ENCODE measurements at regions not wholly inside any gene's neighbourhood (a gene's known extent, or its start where the extent isn't known, plus 50 kb on each side); places are given as distances from the start of the nearest gene placed in this dataset.
"Not testable (repeated sequence)": the region's sequence is repeated elsewhere in the genome, so short reads cannot be mapped to it uniquely, and the experiment has no call there.

DNA sequence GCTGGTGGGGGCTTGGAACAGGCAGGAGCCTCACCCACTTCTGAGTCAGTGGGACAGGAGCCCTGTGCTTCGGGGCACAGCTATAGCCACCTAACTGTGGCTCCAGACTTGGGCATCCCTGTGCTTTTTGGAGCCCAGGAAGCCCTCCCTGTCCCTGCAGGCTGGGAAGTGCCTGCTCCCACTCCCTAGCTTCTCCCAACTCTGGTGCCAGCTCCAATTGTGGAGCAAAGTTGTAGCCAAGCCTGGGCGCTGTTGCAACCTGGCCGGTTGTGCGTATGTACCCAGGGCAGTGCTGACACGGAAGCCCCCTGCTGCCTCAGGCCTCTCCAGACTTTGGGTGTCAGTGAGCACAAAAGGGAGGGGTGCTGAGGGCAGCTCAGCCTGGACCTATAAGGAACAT lies 601.7 kb upstream of the GJE1 start:
- H3K27me3 Mint-ChIP-seq = no peaks in the 10 kb centered on the region
- peaks cover 2% of the 10 kb centered on the region for H3K36me3 Mint-ChIP-seq
- DNase-seq = no peak
- H3K4me3 Mint-ChIP-seq = no peak overlapping the region
- POLR2A ChIA-PET = no interaction called here
- peaks cover 3% of the 10 kb centered on the region for H3K4me1 Mint-ChIP-seq
- no peak for ATAC-seq (ENCODE audit: low read depth)
- no peak overlapping the region for H3K27ac Mint-ChIP-seq
- peaks cover 6% of the 10 kb centered on the region for H3K9me3 Mint-ChIP-seq

DNA sequence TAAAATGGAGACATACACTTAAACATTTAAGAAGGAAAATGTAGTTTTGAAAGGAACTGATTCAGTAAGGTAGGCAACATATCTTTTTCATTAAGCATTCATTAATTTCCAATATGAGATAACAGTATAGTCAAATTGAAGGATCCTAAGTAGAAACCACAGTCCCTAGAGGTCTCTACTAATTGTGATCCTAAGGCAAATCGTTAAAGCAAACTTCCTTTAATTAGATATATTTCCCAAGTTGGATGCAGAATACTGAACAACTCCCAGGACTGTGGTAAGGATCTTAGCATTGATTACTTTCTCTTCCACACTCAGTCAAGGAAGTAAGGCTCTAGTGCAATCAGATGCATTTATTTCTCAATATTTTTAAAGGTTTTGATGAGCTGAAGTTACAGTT lies 604.1 kb upstream of the GJE1 start:
- Mint-ChIP-seq H3K4me3 (no peak overlapping the region), H3K4me1 (no peaks in the 10 kb centered on the region), H3K9me3 (peaks cover 2% of the 10 kb centered on the region), H3K36me3 (no peaks in the 10 kb centered on the region), H3K27me3 (peaks cover 3% of the 10 kb centered on the region), H3K27ac (no peak overlapping the region)
- no peak for ATAC-seq (ENCODE audit: low read depth)
- no peak for DNase-seq
- POLR2A ChIA-PET = no interaction called here

DNA sequence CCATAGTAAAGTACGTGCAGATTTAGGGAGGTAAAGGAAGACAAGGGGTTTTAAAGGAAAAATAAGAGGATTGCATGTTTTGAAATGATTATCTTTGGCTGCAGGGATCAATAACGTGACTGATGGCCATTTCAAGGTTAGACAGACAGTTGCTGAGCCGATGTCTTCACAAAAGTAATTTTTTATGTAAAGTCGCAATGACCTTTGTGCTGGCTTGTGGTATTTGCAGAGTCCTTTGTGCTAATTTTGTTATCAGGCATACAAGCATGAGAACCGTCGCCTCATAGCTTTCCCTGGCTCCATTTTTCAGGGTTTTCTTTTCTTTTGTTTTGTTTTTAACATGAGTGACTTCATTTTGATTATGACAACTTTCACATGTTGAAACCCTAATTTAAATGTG lies 605.7 kb upstream of the GJE1 start:
- Mint-ChIP-seq H3K4me3 (no peak overlapping the region), H3K9me3 (peaks cover 2% of the 10 kb centered on the region), H3K27ac (no peak overlapping the region), H3K27me3 (peaks cover 3% of the 10 kb centered on the region), H3K4me1 (no peaks in the 10 kb centered on the region), H3K36me3 (no peaks in the 10 kb centered on the region)
- POLR2A ChIA-PET = no interaction called here
- ATAC-seq (ENCODE audit: low read depth) = no peak
- DNase-seq = no peak

DNA sequence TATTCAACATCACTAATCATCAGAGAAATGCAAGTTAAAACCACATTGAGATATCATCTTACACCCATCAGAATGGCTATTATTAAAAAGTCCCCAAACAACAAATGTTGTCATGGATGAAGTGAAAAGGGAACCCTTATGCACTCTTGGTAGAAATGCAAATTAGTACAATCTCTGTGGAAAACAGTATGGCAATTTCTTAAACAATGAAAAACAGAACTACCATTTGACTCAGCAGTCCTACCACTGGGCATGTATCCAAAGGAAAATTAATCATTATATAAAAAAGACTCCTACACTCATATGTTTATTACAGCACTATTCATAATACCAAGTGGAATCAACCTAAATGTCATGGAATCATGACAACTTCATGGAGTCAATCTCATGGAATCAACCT lies 611.3 kb upstream of the GJE1 start:
- Mint-ChIP-seq H3K27ac (no peak overlapping the region), H3K36me3 (no peaks in the 10 kb centered on the region), H3K4me1 (no peaks in the 10 kb centered on the region), H3K4me3 (no peak overlapping the region), H3K27me3 (peaks cover 3% of the 10 kb centered on the region), H3K9me3 (no peaks in the 10 kb centered on the region)
- no peak for DNase-seq
- no peak for ATAC-seq (ENCODE audit: low read depth)
- POLR2A ChIA-PET = no interaction called here

DNA sequence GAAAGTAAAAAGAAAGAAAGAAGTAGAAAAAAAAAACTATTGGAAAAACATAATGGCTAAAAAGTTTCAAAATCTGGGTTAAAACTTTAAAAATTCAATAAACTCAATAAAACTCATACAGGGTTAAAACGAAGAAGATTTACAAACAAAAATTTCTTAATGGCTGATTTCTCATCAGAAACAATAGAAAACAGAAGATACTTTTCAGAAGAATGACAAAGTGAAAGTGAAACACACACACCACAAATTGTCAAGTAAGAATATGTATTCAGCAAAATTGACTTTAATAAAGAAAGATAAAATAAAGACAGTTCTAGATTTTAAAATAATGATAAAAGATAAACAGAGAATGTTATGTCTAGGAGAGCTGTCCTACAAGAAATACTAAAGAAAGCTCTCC lies 618.9 kb upstream of the GJE1 start:
- POLR2A ChIA-PET = interaction anchor here (2.0 kb wide), 1 partner anchor 31 kb away, joined by 6 read pairs; no protein-coding TSS in a partner anchor

DNA sequence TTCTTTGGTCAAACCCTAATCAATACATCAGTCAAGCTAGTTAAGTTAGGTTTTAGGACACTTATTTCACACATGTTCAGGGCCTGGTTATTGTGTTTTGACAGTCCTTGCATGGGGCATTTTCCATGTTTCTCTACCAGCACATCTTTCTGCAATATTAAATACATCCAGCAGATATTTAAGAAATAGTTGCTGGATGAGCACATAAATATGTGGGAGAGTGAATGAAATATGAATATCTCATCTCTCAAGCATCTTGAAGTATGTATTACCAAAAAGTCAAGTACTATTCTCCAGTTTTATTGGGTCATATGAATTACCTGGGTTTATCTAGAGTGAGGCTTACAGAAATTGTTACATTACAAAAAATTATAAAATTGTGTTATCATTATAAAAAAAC lies 621.9 kb upstream of the GJE1 start:
- Mint-ChIP-seq H3K36me3 (peaks cover 18% of the 10 kb centered on the region), H3K27ac (no peak overlapping the region), H3K4me3 (no peak overlapping the region), H3K4me1 (peaks cover 8% of the 10 kb centered on the region), H3K9me3 (peaks cover 10% of the 10 kb centered on the region), H3K27me3 (no peaks in the 10 kb centered on the region)
- DNase-seq (no peak), ATAC-seq (ENCODE audit: low read depth) (no peak)
- POLR2A ChIA-PET = no interaction called here

More for the DNA sequence above, 618.9 kb upstream of the GJE1 start:
- Mint-ChIP-seq H3K36me3 (peaks cover 11% of the 10 kb centered on the region), H3K9me3 (peaks cover 2% of the 10 kb centered on the region), H3K4me1 (peaks cover 8% of the 10 kb centered on the region), H3K4me3 (peak overlapping the region; percentile 75), H3K27ac (peak overlapping the region; percentile 78), H3K27me3 (no peaks in the 10 kb centered on the region)
- DNase-seq (no peak), ATAC-seq (ENCODE audit: low read depth) (no peak)

DNA sequence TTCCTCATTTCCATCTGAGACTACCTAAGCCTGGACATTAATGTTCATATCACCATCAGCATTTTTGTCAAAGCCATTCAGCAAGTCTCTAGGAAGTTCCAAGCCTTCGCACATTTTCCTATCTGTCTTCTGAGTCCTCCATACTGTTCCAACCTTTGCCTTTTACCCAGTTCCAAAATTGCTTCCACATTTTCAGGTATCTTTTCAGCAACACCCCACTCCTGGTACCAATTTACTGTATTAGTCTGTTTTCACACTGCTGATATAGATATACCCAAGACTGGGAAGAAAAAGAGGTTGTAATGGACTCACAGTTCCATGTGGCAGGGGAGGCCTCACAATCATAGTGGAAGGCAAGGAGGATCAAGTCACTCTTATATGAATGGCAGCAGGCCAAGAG lies 626.7 kb upstream of the GJE1 start:
- POLR2A ChIA-PET; DNase-seq; ATAC-seq (ENCODE audit: low read depth): not testable (repeated sequence)

DNA sequence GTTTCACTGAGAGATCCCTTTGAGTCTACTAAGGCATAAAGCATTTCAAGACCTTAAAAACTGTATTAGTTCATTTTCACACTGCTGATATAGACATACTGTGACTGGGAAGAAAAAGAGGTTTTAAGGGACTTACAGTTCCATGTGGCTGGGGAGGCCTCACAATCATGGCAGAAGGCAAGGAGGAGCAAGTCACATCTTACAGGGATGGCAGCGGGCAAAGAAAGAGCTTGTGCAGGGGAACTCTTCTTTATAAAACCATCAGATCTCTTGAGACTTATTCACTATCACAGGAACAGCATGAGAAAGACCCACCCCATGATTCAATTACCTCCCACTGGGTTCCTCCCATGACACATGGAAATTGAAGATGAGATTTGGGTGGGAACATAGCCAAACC lies 628.4 kb upstream of the GJE1 start:
- Mint-ChIP-seq H3K9me3 (peaks cover 24% of the 10 kb centered on the region), H3K36me3 (peaks cover 14% of the 10 kb centered on the region)
- DNase-seq; POLR2A ChIA-PET; H3K27ac Mint-ChIP-seq; ATAC-seq (ENCODE audit: low read depth); H3K4me3 Mint-ChIP-seq; H3K4me1 Mint-ChIP-seq; H3K27me3 Mint-ChIP-seq: not testable (repeated sequence)

More for the DNA sequence above, 626.7 kb upstream of the GJE1 start:
- not testable (repeated sequence) for H3K27me3 Mint-ChIP-seq, H3K4me1 Mint-ChIP-seq, H3K4me3 Mint-ChIP-seq, H3K27ac Mint-ChIP-seq
- Mint-ChIP-seq H3K9me3 (peaks cover 24% of the 10 kb centered on the region), H3K36me3 (peaks cover 14% of the 10 kb centered on the region)

DNA sequence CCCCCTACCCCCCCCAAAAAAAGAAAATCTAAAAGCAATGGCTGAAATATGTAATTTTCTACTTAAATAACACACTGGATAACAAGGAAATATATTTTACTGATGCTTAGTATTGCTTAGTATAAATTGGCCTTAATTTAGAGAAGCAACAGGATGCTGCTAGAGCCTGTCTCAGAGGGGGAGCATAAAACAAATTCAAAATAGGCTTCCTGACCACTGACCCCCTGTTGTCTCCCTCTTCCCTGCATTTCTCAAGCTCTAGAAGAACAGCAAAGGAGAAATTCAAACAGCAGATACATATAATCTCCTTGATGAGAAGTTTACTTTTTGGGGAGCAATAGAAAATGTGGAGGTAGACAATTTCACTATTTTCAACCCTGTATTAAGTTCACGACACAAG lies 631.1 kb upstream of the GJE1 start:
- Mint-ChIP-seq H3K27me3 (no peaks in the 10 kb centered on the region), H3K27ac (no peak overlapping the region), H3K4me1 (no peaks in the 10 kb centered on the region), H3K4me3 (no peak overlapping the region), H3K9me3 (peaks cover 20% of the 10 kb centered on the region), H3K36me3 (peaks cover 11% of the 10 kb centered on the region)
- ATAC-seq (ENCODE audit: low read depth) = no peak
- POLR2A ChIA-PET = no interaction called here
- DNase-seq = no peak

DNA sequence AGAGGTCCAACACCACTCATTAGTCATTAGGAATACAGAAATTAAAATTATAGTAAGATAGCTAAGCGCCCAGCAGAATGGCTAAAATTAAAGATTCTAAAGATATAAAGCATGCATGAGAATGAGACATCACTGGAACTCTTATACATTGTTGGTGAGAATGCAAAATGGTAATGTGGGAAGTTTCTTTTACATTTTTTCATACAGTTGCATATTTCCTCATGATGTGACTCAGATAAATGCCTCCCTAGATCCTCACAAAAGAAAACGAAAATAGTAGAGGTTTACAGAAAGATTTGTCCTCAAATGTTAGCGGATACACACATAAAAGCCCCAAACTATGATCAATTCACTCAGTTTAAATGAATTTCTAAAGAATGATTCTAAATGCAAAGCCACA lies 633.7 kb upstream of the GJE1 start:
- Mint-ChIP-seq H3K4me1 (no peaks in the 10 kb centered on the region), H3K27ac (no peak overlapping the region), H3K27me3 (no peaks in the 10 kb centered on the region), H3K4me3 (no peak overlapping the region), H3K9me3 (peaks cover 5% of the 10 kb centered on the region), H3K36me3 (no peaks in the 10 kb centered on the region)
- POLR2A ChIA-PET = no interaction called here
- no peak for DNase-seq
- ATAC-seq (ENCODE audit: low read depth) = no peak

DNA sequence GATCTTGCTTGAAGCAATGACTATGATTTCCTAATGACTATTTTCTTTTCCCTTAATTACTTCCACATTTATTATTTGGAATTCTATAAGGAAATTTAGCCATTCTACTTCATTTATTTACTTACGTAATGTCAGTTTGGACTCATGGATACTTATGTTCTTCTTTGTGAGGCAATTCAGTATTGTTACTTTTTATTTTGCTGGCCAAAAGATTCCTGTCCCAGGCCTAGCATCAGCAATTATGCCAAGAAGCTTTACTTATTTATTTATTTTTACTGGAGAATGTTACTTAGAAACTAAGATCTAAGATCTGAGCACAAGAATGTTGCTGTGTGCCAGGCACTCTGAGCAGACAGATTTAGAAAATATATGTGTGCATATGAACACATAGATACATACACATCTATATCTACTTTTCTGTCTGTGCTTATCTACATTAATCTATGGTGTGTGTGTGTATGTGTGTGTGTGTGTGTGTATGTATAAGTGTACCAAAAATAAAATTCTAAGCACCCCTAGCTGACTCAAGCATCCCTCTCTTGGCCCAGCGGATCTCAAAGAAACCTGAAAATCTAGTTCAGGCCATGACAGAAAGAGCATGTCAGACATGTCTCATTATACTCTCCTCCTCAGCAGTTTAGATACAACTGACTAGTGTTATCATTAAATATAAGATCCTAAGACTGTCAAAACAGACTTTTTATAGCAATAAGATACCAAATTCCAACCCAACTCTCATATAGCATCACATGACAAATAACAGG lies 640.0 kb upstream of the GJE1 start:
- H3K4me3 Mint-ChIP-seq = no peak overlapping the region
- peaks cover 8% of the 10 kb centered on the region for H3K9me3 Mint-ChIP-seq
- H3K27ac Mint-ChIP-seq = no peak overlapping the region
- H3K36me3 Mint-ChIP-seq = peaks cover 6% of the 10 kb centered on the region
- peaks cover 5% of the 10 kb centered on the region for H3K4me1 Mint-ChIP-seq
- POLR2A ChIA-PET = no interaction called here
- ATAC-seq (ENCODE audit: low read depth) (no peak), DNase-seq (no peak)
- no peaks in the 10 kb centered on the region for H3K27me3 Mint-ChIP-seq

DNA sequence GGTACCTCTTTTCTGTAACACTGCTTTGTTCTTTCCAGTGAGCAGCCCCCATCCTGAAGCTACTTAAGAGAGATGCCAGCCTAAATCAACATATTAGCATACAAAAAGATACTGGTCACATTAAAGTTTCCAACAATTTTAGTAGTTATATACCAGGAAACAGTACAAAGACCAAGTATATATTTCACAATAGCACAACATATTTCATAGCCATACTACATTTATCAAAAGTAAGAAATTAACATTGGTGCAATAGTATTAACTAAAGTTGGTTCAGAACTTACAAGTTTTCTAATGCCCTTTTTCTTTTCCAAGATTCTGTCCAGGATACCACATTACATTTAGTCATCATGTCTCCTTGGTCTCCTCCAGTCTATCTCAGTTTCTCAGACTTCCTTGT lies 641.0 kb upstream of the GJE1 start:
- Mint-ChIP-seq H3K4me1 (peaks cover 9% of the 10 kb centered on the region), H3K36me3 (peaks cover 8% of the 10 kb centered on the region), H3K4me3 (no peak overlapping the region), H3K27ac (no peak overlapping the region), H3K9me3 (peaks cover 8% of the 10 kb centered on the region), H3K27me3 (no peaks in the 10 kb centered on the region)
- POLR2A ChIA-PET = no interaction called here
- ATAC-seq (ENCODE audit: low read depth) = no peak
- DNase-seq = no peak

DNA sequence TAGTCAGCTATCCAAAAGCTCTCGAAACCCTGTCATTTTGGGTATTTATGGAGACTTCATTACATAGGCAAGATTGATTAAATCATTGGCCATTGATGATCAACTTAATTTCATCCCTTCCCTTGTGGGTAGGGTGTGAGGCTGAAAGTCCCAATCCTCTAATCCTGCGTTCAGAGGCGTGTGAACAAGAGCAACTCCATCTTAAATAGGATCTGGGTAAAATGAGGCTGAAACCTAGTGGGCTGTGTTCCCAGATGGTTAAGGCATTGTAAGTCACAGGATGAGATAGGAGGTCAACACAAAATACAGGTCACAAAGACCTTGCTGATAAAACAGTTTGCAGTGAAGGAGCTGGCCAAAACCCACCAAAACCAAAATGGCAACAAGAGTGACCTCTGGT lies 641.7 kb upstream of the GJE1 start:
- H3K9me3 Mint-ChIP-seq = peaks cover 9% of the 10 kb centered on the region
- H3K4me3 Mint-ChIP-seq = no peak overlapping the region
- H3K27ac Mint-ChIP-seq = no peak overlapping the region
- peaks cover 9% of the 10 kb centered on the region for H3K4me1 Mint-ChIP-seq
- no peaks in the 10 kb centered on the region for H3K27me3 Mint-ChIP-seq
- DNase-seq = no peak
- no peak for ATAC-seq (ENCODE audit: low read depth)
- POLR2A ChIA-PET = no interaction called here
- H3K36me3 Mint-ChIP-seq = peaks cover 10% of the 10 kb centered on the region

DNA sequence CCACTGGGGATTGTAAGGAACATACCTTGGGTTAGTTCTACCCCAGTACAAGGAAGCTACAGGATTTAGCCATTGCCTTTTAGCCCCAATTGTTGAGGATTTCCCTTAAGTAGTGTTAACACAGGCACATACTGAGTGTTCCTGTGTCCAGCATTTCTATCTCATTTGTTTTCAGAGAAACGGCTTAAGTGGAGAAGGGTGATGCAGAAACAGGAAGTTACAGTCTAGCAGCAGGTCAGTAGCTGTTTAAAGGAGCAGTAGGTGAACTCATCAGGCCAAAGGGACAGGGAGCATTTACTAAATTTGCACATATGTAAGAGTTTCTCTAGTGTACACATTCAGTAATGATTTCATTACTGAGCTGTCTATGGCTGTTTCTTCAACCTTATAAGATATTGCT lies 644.2 kb upstream of the GJE1 start:
- Mint-ChIP-seq H3K27me3 (no peaks in the 10 kb centered on the region), H3K4me3 (peak overlapping the region; percentile 11), H3K27ac (peak overlapping the region; percentile 68), H3K36me3 (peaks cover 16% of the 10 kb centered on the region), H3K4me1 (peaks cover 23% of the 10 kb centered on the region), H3K9me3 (peaks cover 9% of the 10 kb centered on the region)
- ATAC-seq (ENCODE audit: low read depth) (no peak), DNase-seq (no peak)
- POLR2A ChIA-PET = no interaction called here

DNA sequence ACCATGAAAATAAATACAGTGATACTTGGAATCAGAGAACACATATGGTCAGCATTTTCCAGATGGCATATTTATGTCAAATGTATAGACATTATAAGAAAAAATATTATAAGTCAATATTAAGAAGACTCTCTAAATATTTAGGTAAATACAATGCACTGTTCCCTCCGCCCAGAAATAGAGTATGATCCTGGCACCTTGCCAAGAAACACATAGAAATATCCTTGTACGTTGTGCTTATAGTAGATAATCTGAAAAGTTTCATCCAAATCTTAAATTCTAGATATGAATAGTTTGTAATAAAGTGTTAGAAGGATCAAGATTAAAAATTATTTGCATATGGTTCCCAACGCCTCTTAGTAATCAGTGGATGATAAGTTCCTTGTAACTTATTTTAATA lies 645.8 kb upstream of the GJE1 start:
- Mint-ChIP-seq H3K27ac (no peak overlapping the region), H3K36me3 (peaks cover 16% of the 10 kb centered on the region), H3K27me3 (no peaks in the 10 kb centered on the region), H3K4me1 (peaks cover 29% of the 10 kb centered on the region), H3K4me3 (no peak overlapping the region), H3K9me3 (peaks cover 9% of the 10 kb centered on the region)
- POLR2A ChIA-PET = no interaction called here
- no peak for DNase-seq
- ATAC-seq (ENCODE audit: low read depth) = no peak

Data from activated naive CD8-positive, alpha-beta T cell treated with anti-CD3 and anti-CD28 coated beads, Interleukin-2, amount 10 ng/mL, durations not matched to agents 7 days and 5 days (primary cell).